ENCODE measurements at regions not wholly inside any gene's neighbourhood (a gene's known extent, or its start where the extent isn't known, plus 50 kb on each side); places are given as distances from the start of the nearest gene placed in this dataset.

- TF ChIP-seq CTCF (IDR thresholded peaks at IDR 0.05; ENCODE audit: low read depth, low read length, missing control alignments): no peak
Measured at GRCh38 chr1:232690285-232690935, 60.5 kb upstream of the SIPA1L2 start.

GRCh38 chr1:232694475-232694874, 64.5 kb upstream of the SIPA1L2 start:
- no peak overlapping the region for H3K4me3 ChIP-seq (ENCODE audit: low read depth, low read length)
- no peak for DNase-seq (ENCODE audit: low read depth)
- TF ChIP-seq CTCF (IDR thresholded peaks at IDR 0.05; ENCODE audit: low read depth, low read length, missing control alignments): no peak

More at GRCh38 chr1:232690285-232690935, 60.5 kb upstream of the SIPA1L2 start:
- H3K4me3 ChIP-seq (ENCODE audit: low read depth, low read length): no peak overlapping the region
- no peak for DNase-seq (ENCODE audit: low read depth)

GRCh38 chr1:232695621-232696385, 65.9 kb upstream of the SIPA1L2 start:
- TF ChIP-seq CTCF (IDR thresholded peaks at IDR 0.05; ENCODE audit: low read depth, low read length, missing control alignments): no peak
- no peak overlapping the region for H3K4me3 ChIP-seq (ENCODE audit: low read depth, low read length)
- DNase-seq (ENCODE audit: low read depth): no peak

DNA sequence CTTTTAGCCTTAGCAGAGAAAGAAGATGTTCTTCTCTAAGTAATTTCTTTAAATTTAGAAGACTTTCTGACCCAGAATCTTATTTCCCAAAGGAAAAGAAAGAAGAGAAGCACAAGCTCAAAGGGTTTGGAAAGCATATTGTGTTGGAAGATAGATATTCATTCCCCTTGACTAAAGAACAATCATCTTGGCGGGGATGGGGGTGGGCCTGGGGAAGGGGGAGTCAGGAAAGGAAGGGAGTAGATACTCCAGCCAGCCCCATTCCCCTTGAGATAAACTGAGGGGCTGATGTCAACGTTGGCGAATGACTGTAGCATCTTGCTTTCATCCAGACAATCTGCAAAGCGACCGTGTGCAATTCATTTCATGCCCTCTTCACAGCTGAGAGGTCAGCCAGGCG, 66.5 kb upstream of the SIPA1L2 start:
- no peak overlapping the region for H3K4me3 ChIP-seq (ENCODE audit: low read depth, low read length)
- TF ChIP-seq CTCF (IDR thresholded peaks at IDR 0.05; ENCODE audit: low read depth, low read length, missing control alignments): no peak
- no peak for DNase-seq (ENCODE audit: low read depth)

- TF ChIP-seq CTCF (IDR thresholded peaks at IDR 0.05; ENCODE audit: low read depth, low read length, missing control alignments): no peak
- no peak for DNase-seq (ENCODE audit: low read depth)
Measured at GRCh38 chr1:232697187-232697822, 67.4 kb upstream of the SIPA1L2 start.

GRCh38 chr1:232699814-232700213, 69.9 kb upstream of the SIPA1L2 start:
- no peak overlapping the region for H3K4me3 ChIP-seq (ENCODE audit: low read depth, low read length)
- DNase-seq (ENCODE audit: low read depth): peak; percentile 3
- TF ChIP-seq CTCF (IDR thresholded peaks at IDR 0.05; ENCODE audit: low read depth, low read length, missing control alignments): no peak

More at GRCh38 chr1:232697187-232697822, 67.4 kb upstream of the SIPA1L2 start:
- no peak overlapping the region for H3K4me3 ChIP-seq (ENCODE audit: low read depth, low read length)

Measured in GM12864 (cell line).